ENCODE measurements at regions not wholly inside any gene's neighbourhood (a gene's known extent, or its start where the extent isn't known, plus 50 kb on each side); places are given as distances from the start of the nearest gene placed in this dataset.

DNA sequence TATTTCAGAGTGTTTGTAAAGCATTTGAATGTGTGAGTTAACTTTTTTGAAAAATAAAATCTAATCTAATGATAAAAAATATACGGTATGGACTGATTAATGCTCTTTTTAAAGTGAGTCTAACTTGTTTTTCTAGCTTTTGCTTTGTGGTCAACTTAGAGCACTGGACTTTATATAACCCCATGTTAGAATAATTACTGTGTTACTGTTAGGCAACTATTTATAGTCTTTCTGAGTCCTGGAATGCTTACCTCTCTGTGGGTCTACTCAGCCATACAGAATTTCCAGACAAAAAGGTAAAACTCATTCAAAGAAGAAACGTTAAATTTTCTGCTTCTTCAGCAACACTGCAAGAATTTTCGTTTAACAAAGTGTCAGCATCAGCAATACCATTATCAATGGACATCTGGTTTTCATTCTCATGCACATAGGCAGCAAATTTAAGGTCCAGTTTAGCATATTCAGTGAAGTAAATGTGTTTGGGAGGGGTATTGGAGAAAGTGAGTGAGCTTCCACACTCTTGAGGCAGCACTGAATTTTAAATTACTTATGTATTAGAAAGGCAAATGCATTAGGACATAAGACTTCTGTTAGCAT, 664.7 kb upstream of the NEGR1 start:
- DNase-seq (ENCODE audit: low read depth, low spot score), result no peak

DNA sequence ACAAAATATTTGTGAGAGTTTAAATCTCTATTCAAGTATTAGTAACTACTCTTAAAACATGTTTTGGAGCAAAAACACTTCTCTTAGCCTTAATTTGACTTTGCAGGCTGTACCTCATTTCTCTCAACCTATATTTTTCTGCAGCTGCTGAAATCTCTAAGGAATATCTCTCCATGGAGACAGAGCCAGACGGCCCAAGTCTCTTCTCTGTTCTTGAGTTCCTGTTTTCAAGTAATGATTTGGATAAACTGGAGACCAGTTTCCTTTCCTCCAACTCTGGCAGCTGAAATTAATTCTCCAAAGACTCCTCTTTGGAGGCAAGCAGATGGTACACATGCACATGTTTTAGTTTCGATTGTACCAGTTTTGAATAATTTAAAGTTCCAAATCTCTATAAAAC, 659.7 kb upstream of the NEGR1 start:
- no peak for DNase-seq (ENCODE audit: low read depth, low spot score)

DNA sequence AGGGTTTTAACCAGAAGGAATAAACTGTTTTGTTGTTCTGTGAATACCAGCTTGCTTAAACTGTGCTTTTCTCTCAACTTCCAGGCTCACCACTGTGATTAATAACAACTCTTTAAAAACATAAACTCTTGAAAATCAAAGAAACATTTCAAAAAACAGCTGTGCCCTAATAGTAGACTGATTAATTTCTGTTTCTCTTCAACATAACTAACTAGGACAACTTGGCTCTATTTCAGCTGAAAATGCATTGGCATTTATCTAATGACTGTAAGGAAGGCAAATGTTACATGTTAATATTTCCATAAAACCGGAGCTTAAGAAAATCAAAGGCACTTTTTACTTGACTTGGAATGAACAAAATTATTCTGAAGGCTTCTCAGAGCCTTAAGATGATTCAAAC, 656.1 kb upstream of the NEGR1 start:
- no peak for DNase-seq (ENCODE audit: low read depth, low spot score)

DNA sequence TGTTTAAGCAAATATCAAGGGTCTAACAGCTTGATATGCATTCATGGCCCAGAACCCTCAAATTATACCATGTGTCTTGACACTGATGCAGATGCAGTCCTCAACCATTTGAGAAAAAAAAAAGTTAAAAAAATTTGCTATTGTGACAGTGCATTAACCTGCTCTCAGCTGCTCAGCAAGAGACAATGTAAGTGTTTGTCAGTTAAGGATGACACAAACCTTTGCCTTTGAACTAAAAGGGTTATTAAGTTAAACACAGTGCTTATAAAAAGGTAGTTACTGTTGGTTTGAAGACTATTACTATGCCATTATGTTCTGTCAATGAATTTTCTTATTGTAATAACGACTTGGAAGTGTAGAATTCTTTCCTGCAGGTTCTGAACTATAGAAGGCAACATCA, 655.6 kb upstream of the NEGR1 start:
- no peak for DNase-seq (ENCODE audit: low read depth, low spot score)

DNA sequence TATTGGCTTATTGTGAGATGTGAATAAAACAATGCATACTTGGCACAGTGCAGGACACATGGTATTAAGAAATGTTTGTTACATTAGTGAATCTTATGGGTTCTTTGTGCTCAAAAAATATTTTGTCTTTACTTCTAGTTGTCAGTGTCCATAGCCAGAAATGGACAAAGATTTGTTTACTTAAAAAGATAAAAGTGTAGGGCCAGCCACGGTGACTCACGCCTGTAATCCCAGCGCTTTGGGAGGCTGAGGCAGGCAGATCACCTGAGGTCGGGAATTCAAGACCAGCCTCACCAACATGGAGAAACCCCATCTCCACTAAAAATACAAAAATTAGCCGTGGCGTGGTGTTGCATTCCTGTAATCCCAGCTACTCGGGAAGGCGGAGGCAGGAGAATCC, 654.6 kb upstream of the NEGR1 start:
- no peak for DNase-seq (ENCODE audit: low read depth, low spot score)

DNA sequence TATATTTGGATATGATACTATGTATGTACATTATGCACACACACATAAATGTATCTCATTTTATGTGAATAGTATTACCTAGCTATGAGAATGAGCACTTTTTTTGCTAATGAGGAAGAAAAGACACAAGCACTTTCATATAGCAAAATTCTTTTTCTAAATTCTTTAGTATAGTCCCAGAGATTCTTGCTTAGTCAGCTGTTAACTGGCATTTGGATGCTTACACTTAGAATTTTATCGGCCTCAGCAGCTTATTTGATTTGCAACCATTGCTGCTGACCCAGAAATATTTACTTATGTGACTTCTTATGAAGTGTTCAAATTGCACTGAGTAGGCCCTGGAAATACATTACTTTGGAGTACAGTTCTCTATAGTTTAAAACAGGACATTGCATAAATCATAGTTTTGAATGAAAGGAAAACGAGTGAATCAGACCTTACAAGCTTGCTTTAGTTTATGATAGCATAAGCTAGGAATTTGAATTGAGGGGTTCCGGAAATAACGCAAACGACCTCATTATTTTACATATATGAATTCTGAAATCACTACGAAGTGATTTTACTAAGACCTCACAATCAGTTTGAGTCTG, 653.9 kb upstream of the NEGR1 start:
- no peak for DNase-seq (ENCODE audit: low read depth, low spot score)

DNA sequence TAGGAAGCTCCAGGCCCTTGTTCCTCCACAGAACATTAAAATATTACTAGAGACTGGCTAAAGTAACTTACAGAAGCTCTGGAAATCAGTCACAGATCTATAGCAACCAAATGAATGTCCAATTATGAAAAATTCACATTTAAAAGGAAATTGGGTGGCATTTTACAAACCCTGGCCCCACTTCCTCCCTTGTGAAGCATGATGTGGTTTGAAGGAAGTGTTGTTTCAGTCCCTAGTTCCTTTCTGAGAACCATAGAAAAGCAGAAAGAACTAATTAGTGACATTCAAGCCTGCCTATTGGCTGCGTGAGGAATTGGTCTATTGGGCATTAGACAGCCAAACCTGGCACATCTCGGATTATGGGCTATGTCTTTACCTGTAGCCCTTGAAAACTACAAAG, 649.7 kb upstream of the NEGR1 start:
- DNase-seq (ENCODE audit: low read depth, low spot score), result no peak

DNA sequence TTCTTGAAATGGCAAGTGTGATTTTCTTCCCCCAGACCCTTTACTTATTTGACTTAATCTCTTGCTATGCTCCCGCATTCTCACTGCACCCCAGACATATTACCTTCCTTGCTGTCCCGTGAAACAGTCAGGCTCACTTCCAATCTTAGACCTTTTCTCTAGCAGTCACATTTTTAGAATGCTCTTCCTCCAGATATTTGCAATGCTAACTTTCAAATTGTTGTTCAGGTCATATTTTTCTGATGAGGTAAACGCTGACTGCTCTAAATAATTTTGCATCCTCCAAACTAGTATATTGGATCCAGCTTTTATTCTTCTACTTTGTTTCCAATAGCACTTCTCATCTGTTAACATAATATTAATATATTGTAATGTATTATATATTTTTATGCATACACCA, 648.2 kb upstream of the NEGR1 start:
- no peak for DNase-seq (ENCODE audit: low read depth, low spot score)

DNA sequence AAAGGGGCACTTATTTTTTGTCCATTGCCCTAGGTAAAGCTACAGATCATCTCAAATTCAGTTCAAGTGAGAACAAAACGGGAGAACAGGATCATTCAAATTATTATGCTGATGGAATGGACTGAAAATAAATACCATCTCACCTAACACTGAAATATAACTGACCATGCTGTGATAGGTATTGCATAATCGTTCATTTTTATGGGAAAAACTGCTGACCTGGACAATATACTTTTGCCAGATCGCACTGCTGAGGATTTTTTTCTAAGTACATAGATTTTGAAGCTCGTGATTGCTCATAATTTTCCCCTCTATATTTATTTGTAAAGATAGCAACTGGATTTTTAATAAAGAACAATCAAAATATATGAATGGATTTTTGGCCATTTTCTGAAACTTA, 636.6 kb upstream of the NEGR1 start:
- no peak for DNase-seq (ENCODE audit: low read depth, low spot score)

DNA sequence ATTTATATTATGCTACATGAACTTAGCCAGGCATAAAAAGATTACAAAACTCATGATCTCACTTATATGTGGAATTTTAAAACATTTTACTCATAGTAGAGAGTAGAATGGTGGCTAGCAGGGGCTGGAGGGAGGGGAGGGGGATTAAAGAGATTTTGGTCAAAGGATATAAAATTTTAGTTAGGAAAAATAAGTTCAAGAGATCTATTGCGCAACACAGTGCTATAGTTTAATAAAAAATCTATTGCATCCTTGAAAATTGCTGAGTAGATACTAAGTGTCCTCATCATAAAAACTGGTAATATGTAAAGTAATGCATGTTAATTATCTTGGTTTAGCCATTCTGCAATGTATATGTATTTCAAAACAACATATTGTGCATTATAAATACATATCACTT, 635.6 kb upstream of the NEGR1 start:
- DNase-seq (ENCODE audit: low read depth, low spot score), result no peak

DNA sequence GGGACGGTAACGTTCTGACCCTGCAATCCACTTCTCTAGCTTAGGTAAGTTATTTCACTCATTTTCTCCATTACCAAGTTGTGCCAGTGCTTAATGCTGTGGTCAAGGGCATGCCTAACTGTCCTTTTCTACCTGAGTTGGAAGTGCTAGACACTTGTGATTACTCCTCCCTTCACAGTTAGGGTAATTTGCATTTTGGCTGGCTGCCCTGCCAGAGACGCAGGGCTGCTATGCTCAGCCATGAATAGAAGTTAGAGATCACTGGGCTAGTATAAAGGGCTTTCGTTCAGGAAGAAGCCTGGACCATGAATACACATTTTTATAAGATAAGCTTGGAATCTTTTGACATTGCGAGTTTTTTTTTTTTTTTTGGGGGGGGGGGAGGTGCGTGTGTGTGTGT, 633.2 kb upstream of the NEGR1 start:
- no peak for DNase-seq (ENCODE audit: low read depth, low spot score)

DNA sequence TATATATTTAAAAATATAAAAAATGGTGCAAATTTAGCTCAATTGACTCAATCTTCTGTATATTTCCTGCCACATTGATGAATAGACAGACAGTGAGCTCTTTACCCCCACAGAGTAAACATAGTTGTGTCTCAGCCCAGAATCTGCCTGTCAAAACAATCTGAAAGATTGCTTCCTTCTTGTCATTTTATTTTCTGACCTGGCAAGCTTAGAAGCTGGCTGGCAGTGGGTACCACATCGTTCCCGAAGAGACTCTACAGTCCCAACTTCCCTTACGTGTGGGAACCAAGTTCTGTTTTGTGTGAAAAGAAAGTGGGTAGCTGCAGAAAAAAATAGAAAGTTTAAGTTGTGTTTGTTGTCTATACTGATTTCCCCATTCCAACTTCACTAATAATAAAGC, 629.3 kb upstream of the NEGR1 start:
- no peak for DNase-seq (ENCODE audit: low read depth, low spot score)

DNA sequence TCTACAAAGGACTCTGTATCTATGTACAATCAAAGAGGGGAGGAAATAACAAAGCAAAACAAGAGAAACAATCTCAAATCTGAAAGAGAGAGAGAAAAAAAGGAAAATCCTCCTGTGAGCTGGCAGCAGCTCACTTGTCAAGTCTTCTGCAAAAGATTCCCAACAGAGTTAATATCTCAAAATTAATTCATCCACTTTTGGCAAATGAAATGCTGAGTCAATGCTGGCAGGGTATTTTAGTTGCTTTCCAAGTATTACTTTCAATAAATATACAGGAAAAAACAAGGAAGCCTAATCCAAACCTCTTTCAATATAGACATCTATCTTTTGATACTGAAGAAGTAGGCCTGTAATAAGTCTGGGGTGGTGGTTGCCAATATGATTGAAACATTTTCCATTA, 613.9 kb upstream of the NEGR1 start:
- no peak for DNase-seq (ENCODE audit: low read depth, low spot score)

DNA sequence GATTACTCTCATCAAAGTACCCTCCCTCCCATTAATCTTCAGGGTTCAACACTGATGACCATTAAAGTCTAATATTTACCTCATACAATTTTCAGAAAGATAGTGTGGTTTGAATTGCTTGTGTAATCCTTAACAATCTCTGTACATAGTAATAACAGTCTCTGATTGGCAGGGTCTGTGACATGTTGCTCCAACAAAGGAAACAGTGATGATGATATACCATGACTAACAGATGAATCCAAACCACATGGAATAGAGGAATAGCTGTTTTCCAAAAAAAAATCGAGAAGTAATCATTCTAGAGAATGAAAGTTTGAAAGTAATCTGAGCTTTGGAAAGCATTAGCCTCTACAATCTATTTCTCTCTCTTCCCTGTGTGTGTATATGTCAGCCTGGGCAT, 610.1 kb upstream of the NEGR1 start:
- DNase-seq (ENCODE audit: low read depth, low spot score), result no peak

DNA sequence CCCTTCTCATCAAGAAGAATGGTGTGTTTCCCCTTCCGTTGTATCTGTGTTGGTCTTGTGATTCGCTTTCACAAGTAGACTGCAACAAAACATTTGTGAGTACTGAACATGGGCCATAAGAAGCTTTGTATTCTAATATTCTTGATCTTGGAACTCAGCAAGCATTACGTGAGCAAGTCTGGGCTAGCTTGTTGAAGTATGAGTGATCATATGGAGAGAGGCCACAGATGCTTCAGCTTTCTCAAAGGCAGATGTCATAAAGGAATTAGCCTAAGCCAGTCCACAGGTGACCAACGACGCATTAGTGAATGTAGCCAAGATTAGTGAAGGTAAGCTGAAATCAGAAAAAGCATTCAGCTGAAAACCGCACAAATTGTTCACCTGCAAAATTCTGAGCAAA, 609.6 kb upstream of the NEGR1 start:
- DNase-seq (ENCODE audit: low read depth, low spot score), result no peak

DNA sequence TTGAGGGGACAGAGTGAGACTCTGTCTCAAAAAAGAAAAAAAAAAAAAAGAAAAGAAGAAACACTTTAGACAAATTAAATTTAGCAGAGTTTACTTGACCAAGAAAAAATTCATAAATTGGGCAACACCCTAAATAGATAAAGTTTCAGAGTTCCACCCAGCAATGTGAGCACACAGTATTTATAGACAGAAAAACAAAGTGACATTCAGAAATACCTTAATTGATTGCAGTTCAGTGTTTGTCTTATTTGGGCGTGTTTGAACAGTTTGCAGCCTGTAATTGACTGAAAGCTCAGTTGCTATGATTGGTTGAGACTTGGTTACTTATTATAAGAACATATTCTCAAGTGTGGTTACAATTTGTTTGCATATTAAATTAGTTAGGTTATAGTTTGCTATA, 603.5 kb upstream of the NEGR1 start:
- no peak for DNase-seq (ENCODE audit: low read depth, low spot score)

DNA sequence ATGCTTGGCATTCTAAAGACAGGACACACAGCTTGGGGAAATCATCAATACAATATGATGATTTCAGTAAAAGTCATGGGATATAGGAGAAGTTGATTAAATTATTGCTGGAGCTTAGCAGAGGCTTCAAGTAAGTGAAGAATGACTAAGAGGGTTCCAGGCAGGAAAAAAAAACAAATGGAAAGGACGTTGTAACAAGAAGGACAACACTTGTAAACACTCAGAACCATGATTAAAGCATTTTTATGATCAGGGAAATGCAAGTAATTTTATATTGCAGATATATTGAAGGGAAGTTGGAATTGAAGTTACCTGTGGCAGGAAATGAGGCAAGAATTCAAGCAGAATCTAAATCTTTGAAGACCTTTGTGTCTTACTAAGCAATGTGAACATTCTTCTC, 602.7 kb upstream of the NEGR1 start:
- DNase-seq (ENCODE audit: low read depth, low spot score), result no peak

DNA sequence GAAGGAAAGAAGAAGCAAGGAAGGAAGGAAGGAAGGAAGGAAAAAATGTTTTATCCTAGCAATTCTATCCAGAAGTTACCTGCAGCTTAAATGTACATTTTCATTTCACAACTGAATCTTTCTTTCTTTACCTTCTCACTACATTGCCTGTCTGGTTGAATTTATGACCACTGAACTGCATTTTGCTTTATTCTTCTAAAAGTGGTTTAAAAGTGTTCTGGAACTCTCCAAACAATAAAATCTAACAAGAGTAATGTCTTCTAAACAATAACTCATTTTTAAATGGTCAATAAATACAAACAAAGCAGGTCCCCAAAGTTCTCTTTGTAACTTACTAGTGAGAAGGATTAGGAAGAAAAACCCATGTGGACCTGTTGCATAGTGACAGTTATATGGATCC, 587.5 kb upstream of the NEGR1 start:
- no peak for DNase-seq (ENCODE audit: low read depth, low spot score)

DNA sequence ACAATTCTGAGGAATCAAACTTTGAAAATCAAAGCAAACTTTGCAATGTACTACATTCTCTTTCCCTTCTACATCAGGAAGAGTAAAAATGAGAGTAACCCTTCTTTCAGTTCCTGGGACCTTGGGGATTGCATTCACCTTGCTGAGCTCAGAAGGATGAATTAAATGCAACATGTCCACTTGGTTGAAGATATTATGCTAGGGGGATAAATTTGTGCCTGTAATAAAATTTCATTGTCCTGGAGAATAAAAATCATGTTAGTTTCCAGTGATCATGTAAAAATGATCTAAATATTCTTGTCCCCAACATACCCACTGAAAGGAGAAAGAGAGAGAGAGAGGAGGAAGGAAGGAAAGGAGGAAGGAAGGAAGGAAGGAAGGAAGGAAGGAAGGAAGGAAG, 587.1 kb upstream of the NEGR1 start:
- no peak for DNase-seq (ENCODE audit: low read depth, low spot score)

DNA sequence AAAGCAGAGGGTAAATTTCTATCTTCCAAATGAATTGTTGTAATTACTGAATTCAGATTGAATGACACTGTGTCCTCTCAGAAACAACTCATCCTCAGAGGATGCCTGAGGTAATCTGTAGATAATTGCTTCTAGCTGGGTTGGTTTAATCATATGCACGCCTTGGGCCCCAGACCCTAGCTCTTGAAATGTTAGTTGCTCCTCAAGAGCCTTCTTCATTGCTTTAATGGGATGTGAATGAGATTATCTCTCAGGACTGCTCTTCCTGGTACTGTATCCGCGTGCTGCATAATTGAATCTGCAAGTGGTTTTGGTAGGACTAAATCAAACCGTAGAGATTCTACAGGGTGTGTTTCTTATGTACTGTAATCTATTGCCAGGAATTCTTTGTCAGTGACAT, 569.3 kb upstream of the NEGR1 start:
- DNase-seq (ENCODE audit: low read depth, low spot score), result no peak

DNA sequence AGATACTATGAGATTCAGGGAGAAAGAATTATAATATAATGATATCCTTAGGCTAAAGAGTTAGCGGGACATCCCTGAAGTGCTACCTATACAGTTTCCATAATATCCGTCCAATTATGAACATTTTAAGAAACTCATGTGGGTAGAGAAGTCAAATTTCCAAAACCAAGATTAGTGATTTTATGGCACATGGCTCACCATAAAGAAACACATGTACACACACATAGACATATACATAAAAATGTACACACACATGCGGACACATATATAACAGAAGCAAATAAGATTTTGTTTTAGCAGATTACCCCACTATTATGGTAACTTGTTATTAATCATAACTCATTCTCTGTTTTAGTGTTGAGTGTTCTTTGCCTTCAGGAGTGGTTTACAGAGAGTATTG, 566.7 kb upstream of the NEGR1 start:
- DNase-seq (ENCODE audit: low read depth, low spot score), result no peak

DNA sequence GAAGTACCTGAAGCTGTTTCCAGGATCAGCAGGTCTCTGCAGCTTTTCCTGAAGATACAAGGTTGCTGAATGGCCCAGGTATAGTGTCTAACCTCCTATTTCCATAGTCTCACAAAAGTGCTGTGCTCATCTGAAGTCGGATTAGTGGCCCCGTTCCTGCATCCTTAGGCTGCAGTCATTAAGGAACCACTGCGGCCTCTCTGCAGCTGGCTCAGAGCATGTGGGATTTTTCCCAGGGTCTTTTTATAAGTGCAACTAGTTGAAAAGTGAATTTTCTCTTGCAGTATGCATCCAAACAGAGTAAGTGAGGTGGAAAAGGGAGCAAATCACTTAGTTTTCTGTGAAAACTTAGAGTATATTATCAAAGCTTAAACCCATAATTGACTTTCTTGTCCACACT, 565.3 kb upstream of the NEGR1 start:
- no peak for DNase-seq (ENCODE audit: low read depth, low spot score)

DNA sequence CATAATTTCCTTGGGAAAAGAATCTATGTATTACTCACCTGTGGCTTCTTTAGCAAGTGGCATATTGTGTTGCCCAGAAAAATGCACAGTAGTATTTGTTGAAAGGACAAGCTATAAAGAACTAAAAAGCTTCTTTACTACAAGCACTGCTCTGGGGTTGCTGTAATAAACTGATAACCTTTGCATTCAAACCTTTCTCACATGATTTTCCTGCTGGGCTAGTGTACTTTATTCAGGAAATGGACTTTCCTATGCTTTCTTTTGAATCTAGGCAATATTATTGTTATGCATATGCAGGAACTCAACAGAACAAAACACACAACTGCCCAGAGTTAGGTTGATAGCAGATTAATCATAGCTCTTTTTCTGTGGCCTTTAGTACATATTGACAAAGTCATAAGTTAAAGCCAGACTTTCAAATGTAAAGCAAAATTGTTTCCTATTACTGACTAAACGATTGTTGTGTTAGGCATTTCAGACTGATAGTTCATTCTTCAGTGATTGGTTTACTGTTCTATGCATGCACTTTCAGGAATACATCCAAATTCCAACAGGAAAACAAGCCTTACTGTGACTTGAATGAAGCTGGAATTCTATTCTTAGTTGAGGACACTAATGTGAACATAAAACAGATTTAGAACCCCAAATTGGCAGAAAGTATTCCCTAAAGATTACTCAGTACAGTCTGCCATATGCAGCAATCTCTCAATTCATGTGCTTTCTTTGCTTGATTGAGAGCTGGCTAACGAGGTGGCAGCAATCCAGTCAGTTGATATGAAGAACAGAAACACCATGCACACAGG, 564.3 kb upstream of the NEGR1 start:
- DNase-seq (ENCODE audit: low read depth, low spot score), result no peak

Measured in iPS DF 19.7 (cell line).